NOMO-1 treated with dmso at 0.1 percent for 144 hours (cell line): ENCODE measurements at regions not wholly inside any gene's neighbourhood (a gene's known extent, or its start where the extent isn't known, plus 50 kb on each side); places are given as distances from the start of the nearest gene placed in this dataset.
"Not testable (repeated sequence)": the region's sequence is repeated elsewhere in the genome, so short reads cannot be mapped to it uniquely, and the experiment has no call there.

Experiments used
- DNase-seq: peaks from one replicate; lab custom pipeline; 2025; ENCODE audit not compliant: unreplicated experiment; lab: John Stamatoyannopoulos, UW

- no peak for DNase-seq
These were observed 438.5 kb upstream of the B3GAT1 start for GRCh38 chr11:134850566-134850965.

- DNase-seq, result no peak
These were observed 437.8 kb upstream of the B3GAT1 start for GRCh38 chr11:134849833-134850232.

- DNase-seq, result no peak
These were observed 435.2 kb upstream of the B3GAT1 start for GRCh38 chr11:134847083-134847715.

GRCh38 chr11:134846328-134847082 is 434.5 kb upstream of the B3GAT1 start:
- DNase-seq, result no peak

GRCh38 chr11:134845474-134846327 is 433.7 kb upstream of the B3GAT1 start:
- DNase-seq, result no peak

GRCh38 chr11:134844838-134845237 is 432.8 kb upstream of the B3GAT1 start:
- DNase-seq, result no peak

GRCh38 chr11:134843735-134844134 is 431.7 kb upstream of the B3GAT1 start:
- no peak for DNase-seq

- DNase-seq, result no peak
These were observed 431.0 kb upstream of the B3GAT1 start for GRCh38 chr11:134843020-134843419.

- DNase-seq, result no peak
These were observed 429.9 kb upstream of the B3GAT1 start for GRCh38 chr11:134841972-134842371.

GRCh38 chr11:134841411-134841810 is 429.4 kb upstream of the B3GAT1 start:
- no peak for DNase-seq

- DNase-seq, result no peak
These were observed 428.9 kb upstream of the B3GAT1 start for GRCh38 chr11:134840945-134841344.

GRCh38 chr11:134840165-134840564 is 428.1 kb upstream of the B3GAT1 start:
- DNase-seq, result not testable (repeated sequence)

GRCh38 chr11:134838708-134839107 is 426.7 kb upstream of the B3GAT1 start:
- DNase-seq, result no peak

- DNase-seq, result no peak
These were observed 425.8 kb upstream of the B3GAT1 start for GRCh38 chr11:134837887-134838232.

- no peak for DNase-seq
These were observed 425.3 kb upstream of the B3GAT1 start for GRCh38 chr11:134837166-134837886.

GRCh38 chr11:134836561-134836960 is 424.5 kb upstream of the B3GAT1 start:
- no peak for DNase-seq

- no peak for DNase-seq
These were observed 423.5 kb upstream of the B3GAT1 start for GRCh38 chr11:134835561-134835960.

- DNase-seq, result no peak
These were observed 418.3 kb upstream of the B3GAT1 start for GRCh38 chr11:134830312-134830711.

GRCh38 chr11:134823970-134824369 is 411.9 kb upstream of the B3GAT1 start:
- DNase-seq, result no peak

GRCh38 chr11:134822897-134823296 is 410.9 kb upstream of the B3GAT1 start:
- no peak for DNase-seq

- no peak for DNase-seq
These were observed 409.4 kb upstream of the B3GAT1 start for GRCh38 chr11:134821422-134821821.
